ENCODE measurements at regions not wholly inside any gene's neighbourhood (a gene's known extent, or its start where the extent isn't known, plus 50 kb on each side); places are given as distances from the start of the nearest gene placed in this dataset.

- no peak for DNase-seq (ENCODE audit: extremely low spot score)
- ChIA-PET POLR2A (no interaction called here), CTCF (no interaction called here)
- no peak for TF ChIP-seq BHLHE40 (IDR thresholded peaks at IDR 0.05; ENCODE audit: borderline replicate concordance)
- TF ChIP-seq HDGF (IDR thresholded peaks at IDR 0.05; ENCODE audit: borderline replicate concordance): no peak
- no peak for TF ChIP-seq NFRKB (IDR thresholded peaks at IDR 0.05)
- no peak for TF ChIP-seq FOXA1 (IDR thresholded peaks at IDR 0.05)
- no peak for TF ChIP-seq L3MBTL2 (conservative IDR thresholded peaks at IDR 0.05)
- TF ChIP-seq FOXK2 (IDR thresholded peaks at IDR 0.05): no peak
- TF ChIP-seq SP1 (IDR thresholded peaks at IDR 0.05): no peak
- TF ChIP-seq SUZ12 (IDR thresholded peaks at IDR 0.05): no peak
- no peak for TF ChIP-seq ELF4 (IDR thresholded peaks at IDR 0.05)
- TF ChIP-seq LEF1 (IDR thresholded peaks at IDR 0.05; ENCODE audit: borderline replicate concordance): no peak
Observed at GRCh38 chr13:64007339-64007738, 2591.7 kb upstream of the PCDH20 start.

- ChIA-PET CTCF (interaction anchor here (1.0 kb wide), 1 partner anchor 13 kb away, joined by 3 read pairs; no protein-coding TSS in a partner anchor), POLR2A (no interaction called here)
- TF ChIP-seq SP1 (IDR thresholded peaks at IDR 0.05): no peak
- TF ChIP-seq L3MBTL2 (conservative IDR thresholded peaks at IDR 0.05): no peak
- TF ChIP-seq TARDBP (IDR thresholded peaks at IDR 0.05): no peak
- no peak for TF ChIP-seq CTBP1 (IDR thresholded peaks at IDR 0.05; ENCODE audit: borderline replicate concordance)
- TF ChIP-seq ZNF384 (IDR thresholded peaks at IDR 0.05): no peak
- TF ChIP-seq FOXK2 (IDR thresholded peaks at IDR 0.05): no peak
- no peak for TF ChIP-seq ARNT (IDR thresholded peaks at IDR 0.05)
- TF ChIP-seq HDGF (IDR thresholded peaks at IDR 0.05; ENCODE audit: borderline replicate concordance): no peak
- TF ChIP-seq LEF1 (IDR thresholded peaks at IDR 0.05; ENCODE audit: borderline replicate concordance): no peak
- TF ChIP-seq FOXA1 (IDR thresholded peaks at IDR 0.05): no peak
- TF ChIP-seq ELF4 (IDR thresholded peaks at IDR 0.05): no peak
- no peak for TF ChIP-seq BHLHE40 (IDR thresholded peaks at IDR 0.05; ENCODE audit: borderline replicate concordance)
- TF ChIP-seq PKNOX1 (IDR thresholded peaks at IDR 0.05): no peak
- no peak for TF ChIP-seq NFRKB (IDR thresholded peaks at IDR 0.05)
- TF ChIP-seq SUZ12 (IDR thresholded peaks at IDR 0.05): no peak
- TF ChIP-seq FOXM1 (IDR thresholded peaks at IDR 0.05; ENCODE audit: borderline replicate concordance): no peak
- no peak for DNase-seq (ENCODE audit: extremely low spot score)
Observed at GRCh38 chr13:64000321-64000720, 2584.7 kb upstream of the PCDH20 start.

- no peak for DNase-seq (ENCODE audit: extremely low spot score)
- CTCF ChIA-PET: interaction anchor here (0.6 to 1.0 kb wide), 2 partner anchors 14 to 656 kb away, joined by 3 read pairs; no protein-coding TSS in a partner anchor
- TF ChIP-seq FOXM1 (IDR thresholded peaks at IDR 0.05; ENCODE audit: borderline replicate concordance) (no peak), TARDBP (IDR thresholded peaks at IDR 0.05) (no peak), NFRKB (IDR thresholded peaks at IDR 0.05) (no peak)
- POLR2A ChIA-PET: no interaction called here
Observed at GRCh38 chr13:63999614-64000305, 2584.1 kb upstream of the PCDH20 start.

GRCh38 chr13:63983366-63983765 is 2567.7 kb upstream of the PCDH20 start:
- TF ChIP-seq FOXK2 (IDR thresholded peaks at IDR 0.05) (no peak), FOXM1 (IDR thresholded peaks at IDR 0.05; ENCODE audit: borderline replicate concordance) (no peak), FOXA1 (IDR thresholded peaks at IDR 0.05) (no peak), PKNOX1 (IDR thresholded peaks at IDR 0.05) (no peak), CTBP1 (IDR thresholded peaks at IDR 0.05; ENCODE audit: borderline replicate concordance) (no peak), ARNT (IDR thresholded peaks at IDR 0.05) (no peak), LEF1 (IDR thresholded peaks at IDR 0.05; ENCODE audit: borderline replicate concordance) (no peak), ZNF384 (IDR thresholded peaks at IDR 0.05) (no peak), SP1 (IDR thresholded peaks at IDR 0.05) (no peak), SUZ12 (IDR thresholded peaks at IDR 0.05) (no peak)
- no peak for DNase-seq (ENCODE audit: extremely low spot score)
- POLR2A ChIA-PET: no interaction called here
- CTCF ChIA-PET: no interaction called here

GRCh38 chr13:63979951-63980350 is 2564.3 kb upstream of the PCDH20 start:
- ChIA-PET CTCF (interaction anchor here (1.0 kb wide), 1 partner anchor 634 kb away, joined by 3 read pairs; no protein-coding TSS in a partner anchor), POLR2A (no interaction called here)
- no peak for TF ChIP-seq L3MBTL2 (conservative IDR thresholded peaks at IDR 0.05)
- no peak for TF ChIP-seq SP1 (IDR thresholded peaks at IDR 0.05)
- no peak for TF ChIP-seq BHLHE40 (IDR thresholded peaks at IDR 0.05; ENCODE audit: borderline replicate concordance)
- no peak for TF ChIP-seq ZNF384 (IDR thresholded peaks at IDR 0.05)
- TF ChIP-seq ELF4 (IDR thresholded peaks at IDR 0.05): no peak
- no peak for TF ChIP-seq HDGF (IDR thresholded peaks at IDR 0.05; ENCODE audit: borderline replicate concordance)
- no peak for TF ChIP-seq LEF1 (IDR thresholded peaks at IDR 0.05; ENCODE audit: borderline replicate concordance)
- TF ChIP-seq PKNOX1 (IDR thresholded peaks at IDR 0.05): no peak
- no peak for TF ChIP-seq ARNT (IDR thresholded peaks at IDR 0.05)
- no peak for TF ChIP-seq FOXA1 (IDR thresholded peaks at IDR 0.05)
- TF ChIP-seq NFRKB (IDR thresholded peaks at IDR 0.05): no peak
- TF ChIP-seq SUZ12 (IDR thresholded peaks at IDR 0.05): no peak
- no peak for DNase-seq (ENCODE audit: extremely low spot score)

GRCh38 chr13:63972328-63972727 is 2556.7 kb upstream of the PCDH20 start:
- CTCF ChIA-PET: no interaction called here

More at GRCh38 chr13:63972328-63972727, 2556.7 kb upstream of the PCDH20 start:
- POLR2A ChIA-PET: no interaction called here
- DNase-seq (ENCODE audit: extremely low spot score): no peak
- TF ChIP-seq NFRKB (IDR thresholded peaks at IDR 0.05): no peak
- TF ChIP-seq TARDBP (IDR thresholded peaks at IDR 0.05): no peak
- TF ChIP-seq SP1 (IDR thresholded peaks at IDR 0.05): no peak
- TF ChIP-seq PKNOX1 (IDR thresholded peaks at IDR 0.05): peak; percentile 61
- TF ChIP-seq ZNF384 (IDR thresholded peaks at IDR 0.05): 0 out of 2 replicates have a peak, but pooled peaks have one; percentile 14
- TF ChIP-seq ARNT (IDR thresholded peaks at IDR 0.05): no peak
- no peak for TF ChIP-seq CTBP1 (IDR thresholded peaks at IDR 0.05; ENCODE audit: borderline replicate concordance)

Data from HEK293T (cell line).